HepG2 (cell line): ENCODE measurements at regions not wholly inside any gene's neighbourhood (a gene's known extent, or its start where the extent isn't known, plus 50 kb on each side); places are given as distances from the start of the nearest gene placed in this dataset.
A peak's percentile ranks its signal among the peaks of the same experiment; 100 is the strongest.
"Not testable (repeated sequence)": the region's sequence is repeated elsewhere in the genome, so short reads cannot be mapped to it uniquely, and the experiment has no call there.

ENCODE experiments used
- ATAC-seq: fragments of 200-7000 bp; cut with Tn5 transposase; 3 replicates; pipeline ENCODE4 v1.9.1; 2020; ENCODE audit warnings: mild to moderate bottlenecking, moderate library complexity
- BruUV-seq: library from RNA; stranded (reverse); fragments of 400-500 nt; replicated peaks from 2 replicates; lab custom pipeline; 2021; lab: Mats Ljungman, UMichigan
- CTCF ChIA-PET: fragments of 300-600 bp; formaldehyde crosslinking; extraction: SDS; loops from one replicate; lab custom pipeline; 2021; ENCODE audit warnings: low total read pairs, inconsistent platforms, low intra/inter-chr PET ratio; lab: Yijun Ruan, JAX
- POLR2A ChIA-PET: fragments of 350-600 bp; sonication (Branson Sonifier 250); formaldehyde crosslinking; loops from one replicate; lab custom pipeline; 2020; ENCODE audit warnings: antibody characterized with exemption, inconsistent platforms; lab: Yijun Ruan, JAX
- DNase-seq: peaks from one replicate; pipeline ENCODE4 v3.0.0-alpha.2; 2015; ENCODE audit warnings: low spot score
- FAIRE-seq: peaks from 3 replicates; lab custom pipeline; 2011; peaks lifted over from hg19 to GRCh38; lab: Jason Lieb, UNC
- H2AFZ ChIP-seq: one replicate; pipeline ENCODE4 v1.6.1; 2011; ENCODE audit warnings: low read length, inconsistent platforms
- H3K27ac ChIP-seq: fragments of 300-600 bp; 3 replicates; pipeline ENCODE4 v1.8.0; 2011; ENCODE audit warnings: mixed run types, mild to moderate bottlenecking, mixed read lengths, low read length, inconsistent platforms; ENCODE audit not compliant: insufficient read depth; ENCODE audit errors: extremely low read length
- H3K27me3 ChIP-seq, 2 experiments: fragments of 200-600 bp in 1 of 2; 2 replicates in 1 of 2; 3 replicates in 1 of 2; pipeline versions ENCODE4 v1.6.0 to v1.8.0; 2011; ENCODE audit warnings: low read length in 2 of 2, mild to moderate bottlenecking in 2 of 2, moderate library complexity in 2 of 2, inconsistent platforms in 1 of 2; ENCODE audit not compliant: insufficient read depth in 2 of 2, control insufficient read depth in 1 of 2
- H3K36me3 ChIP-seq, 2 experiments: fragments of 200-600 bp in 1 of 2; replicated peaks in 1 of 2; 2 replicates in 1 of 2; 3 replicates in 1 of 2; pipeline versions ENCODE4 v1.5.1 to v1.8.0; 2011; ENCODE audit warnings: low read length in 2 of 2, inconsistent platforms in 1 of 2; ENCODE audit not compliant: insufficient read depth in 2 of 2, control insufficient read depth in 1 of 2
- H3K4me1 ChIP-seq: 2 replicates; pipeline ENCODE4 v1.5.1; 2012; ENCODE audit warnings: low read length, inconsistent platforms; ENCODE audit not compliant: insufficient read depth
- H3K4me2 ChIP-seq: 2 replicates; pipeline ENCODE4 v1.6.0; 2011; ENCODE audit warnings: low read depth, low read length, inconsistent platforms
- H3K4me3 ChIP-seq, 3 experiments: fragments of 200-600 bp in 1 of 3; sonication (generic), shearing (Covaris generic) in 1 of 3; replicated peaks in 1 of 3; 2 replicates each; pipeline ENCODE4 v1.5.1; 2011 to 2016; ENCODE audit warnings: low read length in 3 of 3, inconsistent platforms in 2 of 3, low read depth in 2 of 3, mild to moderate bottlenecking in 2 of 3, control low read depth in 1 of 3, mixed read lengths in 1 of 3; ENCODE audit not compliant: insufficient read depth in 1 of 3
- H3K79me2 ChIP-seq: one replicate; pipeline ENCODE4 v1.6.1; 2011; ENCODE audit warnings: low read length, inconsistent platforms; ENCODE audit not compliant: insufficient read depth
- H3K9ac ChIP-seq: 2 replicates; pipeline ENCODE4 v1.6.0; 2011; ENCODE audit warnings: mild to moderate bottlenecking, low read depth, low read length, inconsistent platforms; ENCODE audit not compliant: insufficient read depth
- H3K9me3 ChIP-seq: 2 replicates; pipeline ENCODE4 v1.5.1; 2012; ENCODE audit warnings: mild to moderate bottlenecking, low read length
- H4K20me1 ChIP-seq: 2 replicates; pipeline ENCODE4 v1.6.0; 2011; ENCODE audit warnings: inconsistent platforms, mild to moderate bottlenecking, low read length, moderate library complexity; ENCODE audit not compliant: insufficient read depth
- MAFF ChIP-seq: IDR thresholded peaks from 2 replicates; pipeline ENCODE4 v1.6.1; 2011; ENCODE audit warnings: low read depth, low read length, improper control_type of control experiment
- MAFK ChIP-seq, 2 experiments: IDR thresholded peaks in 1 of 2; conservative IDR thresholded peaks in 1 of 2; 2 replicates each; pipeline ENCODE4 v1.6.1; 2011; ENCODE audit warnings: improper control_type of control experiment in 2 of 2, low read length in 2 of 2
- PITX1 ChIP-seq: sonication (generic); formaldehyde crosslinking; IDR thresholded peaks from 2 replicates; pipeline ENCODE4 v1.5.1; 2020; ENCODE audit warnings: mild to moderate bottlenecking, missing genetic modification reagents
- WGBS: methylation state at CpG from one replicate; pipeline ENCODE4 v1.1.6; 2017; ENCODE audit warnings: low lambda C conversion rate; 5-methylcytosine and 5-hydroxymethylcytosine counted together
- in situ Hi-C: cut with HindIII; loops from 2 replicates; pipeline ENCODE4 v1.10.0; 2017; ENCODE audit warnings: low pct_unique_long_range_greater_than_20kb; ENCODE audit not compliant: extremely low pct_ligation_motif_present
- intact Hi-C: fragments of 100-400 bp; cut with micrococcal nuclease; formaldehyde crosslinking; loops from one replicate; pipeline ENCODE4 v1.10.0; 2022; ENCODE audit not compliant: unreplicated experiment
- TF ChIP-seq, protein P1 (sequence below): sonication (generic); formaldehyde crosslinking; IDR thresholded peaks from 2 replicates; pipeline ENCODE4 v1.5.1; 2020; ENCODE audit warnings: mild to moderate bottlenecking, missing genetic modification reagents, borderline replicate concordance
- TF ChIP-seq, protein P2 (sequence below): sonication (generic); formaldehyde crosslinking; IDR thresholded peaks from 2 replicates; pipeline ENCODE4 v1.5.1; 2020; ENCODE audit warnings: mild to moderate bottlenecking, missing genetic modification reagents, moderate library complexity

DNA sequence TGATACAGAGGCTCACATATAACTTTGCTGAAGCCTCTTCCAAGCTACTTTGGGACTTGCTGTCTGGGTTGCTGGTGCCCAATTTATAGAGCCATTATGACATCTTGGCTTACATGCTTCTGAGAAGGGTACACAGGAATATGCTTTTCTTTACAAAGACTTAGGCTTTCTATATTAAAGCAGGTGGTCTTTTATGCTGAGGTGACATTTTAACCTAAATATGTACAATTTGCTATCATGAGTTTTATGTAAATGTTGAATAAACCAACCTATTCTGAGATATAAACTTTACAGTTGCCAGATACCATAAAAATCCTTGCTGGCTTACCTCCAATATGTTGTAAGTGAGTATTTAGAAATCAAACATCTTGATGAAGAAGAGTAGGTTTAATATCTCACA is 509.2 kb upstream of the CHD1 start:
- no peaks in the 10 kb centered on the region for H3K4me1 ChIP-seq
- TF ChIP-seq, protein P1, sequence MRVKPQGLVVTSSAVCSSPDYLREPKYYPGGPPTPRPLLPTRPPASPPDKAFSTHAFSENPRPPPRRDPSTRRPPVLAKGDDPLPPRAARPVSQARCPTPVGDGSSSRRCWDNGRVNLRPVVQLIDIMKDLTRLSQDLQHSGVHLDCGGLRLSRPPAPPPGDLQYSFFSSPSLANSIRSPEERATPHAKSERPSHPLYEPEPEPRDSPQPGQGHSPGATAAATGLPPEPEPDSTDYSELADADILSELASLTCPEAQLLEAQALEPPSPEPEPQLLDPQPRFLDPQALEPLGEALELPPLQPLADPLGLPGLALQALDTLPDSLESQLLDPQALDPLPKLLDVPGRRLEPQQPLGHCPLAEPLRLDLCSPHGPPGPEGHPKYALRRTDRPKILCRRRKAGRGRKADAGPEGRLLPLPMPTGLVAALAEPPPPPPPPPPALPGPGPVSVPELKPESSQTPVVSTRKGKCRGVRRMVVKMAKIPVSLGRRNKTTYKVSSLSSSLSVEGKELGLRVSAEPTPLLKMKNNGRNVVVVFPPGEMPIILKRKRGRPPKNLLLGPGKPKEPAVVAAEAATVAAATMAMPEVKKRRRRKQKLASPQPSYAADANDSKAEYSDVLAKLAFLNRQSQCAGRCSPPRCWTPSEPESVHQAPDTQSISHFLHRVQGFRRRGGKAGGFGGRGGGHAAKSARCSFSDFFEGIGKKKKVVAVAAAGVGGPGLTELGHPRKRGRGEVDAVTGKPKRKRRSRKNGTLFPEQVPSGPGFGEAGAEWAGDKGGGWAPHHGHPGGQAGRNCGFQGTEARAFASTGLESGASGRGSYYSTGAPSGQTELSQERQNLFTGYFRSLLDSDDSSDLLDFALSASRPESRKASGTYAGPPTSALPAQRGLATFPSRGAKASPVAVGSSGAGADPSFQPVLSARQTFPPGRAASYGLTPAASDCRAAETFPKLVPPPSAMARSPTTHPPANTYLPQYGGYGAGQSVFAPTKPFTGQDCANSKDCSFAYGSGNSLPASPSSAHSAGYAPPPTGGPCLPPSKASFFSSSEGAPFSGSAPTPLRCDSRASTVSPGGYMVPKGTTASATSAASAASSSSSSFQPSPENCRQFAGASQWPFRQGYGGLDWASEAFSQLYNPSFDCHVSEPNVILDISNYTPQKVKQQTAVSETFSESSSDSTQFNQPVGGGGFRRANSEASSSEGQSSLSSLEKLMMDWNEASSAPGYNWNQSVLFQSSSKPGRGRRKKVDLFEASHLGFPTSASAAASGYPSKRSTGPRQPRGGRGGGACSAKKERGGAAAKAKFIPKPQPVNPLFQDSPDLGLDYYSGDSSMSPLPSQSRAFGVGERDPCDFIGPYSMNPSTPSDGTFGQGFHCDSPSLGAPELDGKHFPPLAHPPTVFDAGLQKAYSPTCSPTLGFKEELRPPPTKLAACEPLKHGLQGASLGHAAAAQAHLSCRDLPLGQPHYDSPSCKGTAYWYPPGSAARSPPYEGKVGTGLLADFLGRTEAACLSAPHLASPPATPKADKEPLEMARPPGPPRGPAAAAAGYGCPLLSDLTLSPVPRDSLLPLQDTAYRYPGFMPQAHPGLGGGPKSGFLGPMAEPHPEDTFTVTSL (CRISPR knock-in tag) = no peak
- TF ChIP-seq MAFK (conservative IDR thresholded peaks at IDR 0.05 in 1 of 2, IDR thresholded peaks at IDR 0.05 in 1 of 2; ENCODE audit: low read length in 2 of 2) (peak; percentile 79 to 90), PITX1 (no peak), MAFF (peak; percentile 90)
- TF ChIP-seq, protein P2, sequence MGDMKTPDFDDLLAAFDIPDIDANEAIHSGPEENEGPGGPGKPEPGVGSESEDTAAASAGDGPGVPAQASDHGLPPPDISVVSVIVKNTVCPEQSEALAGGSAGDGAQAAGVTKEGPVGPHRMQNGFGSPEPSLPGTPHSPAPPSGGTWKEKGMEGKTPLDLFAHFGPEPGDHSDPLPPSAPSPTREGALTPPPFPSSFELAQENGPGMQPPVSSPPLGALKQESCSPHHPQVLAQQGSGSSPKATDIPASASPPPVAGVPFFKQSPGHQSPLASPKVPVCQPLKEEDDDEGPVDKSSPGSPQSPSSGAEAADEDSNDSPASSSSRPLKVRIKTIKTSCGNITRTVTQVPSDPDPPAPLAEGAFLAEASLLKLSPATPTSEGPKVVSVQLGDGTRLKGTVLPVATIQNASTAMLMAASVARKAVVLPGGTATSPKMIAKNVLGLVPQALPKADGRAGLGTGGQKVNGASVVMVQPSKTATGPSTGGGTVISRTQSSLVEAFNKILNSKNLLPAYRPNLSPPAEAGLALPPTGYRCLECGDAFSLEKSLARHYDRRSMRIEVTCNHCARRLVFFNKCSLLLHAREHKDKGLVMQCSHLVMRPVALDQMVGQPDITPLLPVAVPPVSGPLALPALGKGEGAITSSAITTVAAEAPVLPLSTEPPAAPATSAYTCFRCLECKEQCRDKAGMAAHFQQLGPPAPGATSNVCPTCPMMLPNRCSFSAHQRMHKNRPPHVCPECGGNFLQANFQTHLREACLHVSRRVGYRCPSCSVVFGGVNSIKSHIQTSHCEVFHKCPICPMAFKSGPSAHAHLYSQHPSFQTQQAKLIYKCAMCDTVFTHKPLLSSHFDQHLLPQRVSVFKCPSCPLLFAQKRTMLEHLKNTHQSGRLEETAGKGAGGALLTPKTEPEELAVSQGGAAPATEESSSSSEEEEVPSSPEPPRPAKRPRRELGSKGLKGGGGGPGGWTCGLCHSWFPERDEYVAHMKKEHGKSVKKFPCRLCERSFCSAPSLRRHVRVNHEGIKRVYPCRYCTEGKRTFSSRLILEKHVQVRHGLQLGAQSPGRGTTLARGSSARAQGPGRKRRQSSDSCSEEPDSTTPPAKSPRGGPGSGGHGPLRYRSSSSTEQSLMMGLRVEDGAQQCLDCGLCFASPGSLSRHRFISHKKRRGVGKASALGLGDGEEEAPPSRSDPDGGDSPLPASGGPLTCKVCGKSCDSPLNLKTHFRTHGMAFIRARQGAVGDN (CRISPR knock-in tag) = no peak
- TF ChIP-seq, all 625 proteins: peak for 2
- FAIRE-seq (no peak), ATAC-seq (no peak), DNase-seq (no peak)
- ChIA-PET POLR2A (no interaction called here), CTCF (no interaction called here)
- Histone ChIP-seq H3K79me2 (no peaks in the 10 kb centered on the region), H3K27me3 (no peaks in the 10 kb centered on the region), H3K9ac (no peak overlapping the region), H3K36me3 (no peaks in the 10 kb centered on the region), H4K20me1 (no peaks in the 10 kb centered on the region), H3K27ac (no peak overlapping the region), H3K4me3 (no peak overlapping the region), H3K4me2 (no peak overlapping the region), H2AFZ (no peak overlapping the region), H3K9me3 (no peaks in the 10 kb centered on the region)
- BruUV-seq = no TSS peak
- intact Hi-C loops = no loop called here
- in situ Hi-C loops = no loop called here

DNA sequence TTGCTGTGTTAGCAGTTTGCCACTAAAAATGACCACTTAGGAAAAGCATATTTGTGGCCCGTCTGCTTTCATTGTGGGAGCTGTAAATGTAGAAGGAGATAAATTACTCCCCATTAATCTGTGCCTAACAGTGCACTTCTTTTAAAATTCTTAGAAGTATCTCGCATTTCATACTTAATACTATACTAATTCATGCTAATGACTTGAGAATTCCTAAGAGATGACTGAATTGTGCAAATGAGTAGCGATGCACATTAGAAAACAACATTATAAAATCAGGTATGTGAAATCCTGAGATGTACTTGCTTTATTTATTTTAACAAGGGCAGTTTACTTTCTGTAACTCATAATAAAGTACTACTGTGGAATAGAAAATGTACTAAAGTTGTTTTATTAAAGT is 494.6 kb upstream of the CHD1 start:
- BruUV-seq, H3K9ac ChIP-seq, H3K27me3 ChIP-seq, H3K4me3 ChIP-seq, in situ Hi-C loops, H3K27ac ChIP-seq, H3K36me3 ChIP-seq, H3K4me1 ChIP-seq, H2AFZ ChIP-seq, H3K79me2 ChIP-seq, POLR2A ChIA-PET, H3K4me2 ChIP-seq, H4K20me1 ChIP-seq, ATAC-seq, FAIRE-seq, DNase-seq, H3K9me3 ChIP-seq, CTCF ChIA-PET, intact Hi-C loops: not testable (repeated sequence)
- no CpG with 5 or more reads among the region's 3 CpGs for WGBS
